ENCODE measurements at regions not wholly inside any gene's neighbourhood (a gene's known extent, or its start where the extent isn't known, plus 50 kb on each side); places are given as distances from the start of the nearest gene placed in this dataset.
"Not testable (repeated sequence)": the region's sequence is repeated elsewhere in the genome, so short reads cannot be mapped to it uniquely, and the experiment has no call there.

DNA sequence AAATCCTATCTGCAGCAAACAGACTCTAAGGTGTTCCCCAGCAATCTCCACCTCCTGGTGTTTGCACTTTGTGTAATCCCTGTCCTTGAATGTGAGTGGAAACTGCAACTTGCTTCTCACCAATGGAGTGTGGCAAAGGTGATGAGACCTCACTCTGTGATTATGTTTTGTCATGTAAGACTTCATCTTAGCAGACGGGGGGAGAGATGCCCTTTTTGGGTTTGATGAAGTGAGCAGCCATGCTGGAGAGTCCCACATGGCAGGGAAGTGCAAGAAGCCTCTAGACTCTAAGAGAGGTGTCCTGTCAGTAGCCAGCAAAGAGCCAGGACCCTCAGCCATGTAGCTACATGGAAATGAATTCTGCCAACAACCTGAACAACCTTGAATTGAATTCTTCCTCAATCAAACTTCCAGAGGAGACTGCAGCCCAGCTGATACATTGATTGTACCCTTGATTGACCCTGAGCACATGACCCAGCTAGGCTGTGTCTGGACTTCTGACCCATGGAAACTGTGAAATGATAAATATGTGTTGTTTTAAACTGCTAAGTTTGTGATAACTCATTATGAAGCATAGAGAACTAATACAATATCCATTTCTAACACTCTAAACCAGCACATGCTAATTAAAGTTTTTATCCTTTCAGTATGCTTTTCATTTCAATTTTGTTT is 71.4 kb upstream of the RASGRF1 start:
- Histone ChIP-seq H3K27ac (no peak overlapping the region), H3K4me3 (no peak overlapping the region)
- no peak for DNase-seq (ENCODE audit: low spot score)
- TF ChIP-seq, protein P1, sequence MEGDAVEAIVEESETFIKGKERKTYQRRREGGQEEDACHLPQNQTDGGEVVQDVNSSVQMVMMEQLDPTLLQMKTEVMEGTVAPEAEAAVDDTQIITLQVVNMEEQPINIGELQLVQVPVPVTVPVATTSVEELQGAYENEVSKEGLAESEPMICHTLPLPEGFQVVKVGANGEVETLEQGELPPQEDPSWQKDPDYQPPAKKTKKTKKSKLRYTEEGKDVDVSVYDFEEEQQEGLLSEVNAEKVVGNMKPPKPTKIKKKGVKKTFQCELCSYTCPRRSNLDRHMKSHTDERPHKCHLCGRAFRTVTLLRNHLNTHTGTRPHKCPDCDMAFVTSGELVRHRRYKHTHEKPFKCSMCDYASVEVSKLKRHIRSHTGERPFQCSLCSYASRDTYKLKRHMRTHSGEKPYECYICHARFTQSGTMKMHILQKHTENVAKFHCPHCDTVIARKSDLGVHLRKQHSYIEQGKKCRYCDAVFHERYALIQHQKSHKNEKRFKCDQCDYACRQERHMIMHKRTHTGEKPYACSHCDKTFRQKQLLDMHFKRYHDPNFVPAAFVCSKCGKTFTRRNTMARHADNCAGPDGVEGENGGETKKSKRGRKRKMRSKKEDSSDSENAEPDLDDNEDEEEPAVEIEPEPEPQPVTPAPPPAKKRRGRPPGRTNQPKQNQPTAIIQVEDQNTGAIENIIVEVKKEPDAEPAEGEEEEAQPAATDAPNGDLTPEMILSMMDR (IDR thresholded peaks at IDR 0.05): no peak

DNA sequence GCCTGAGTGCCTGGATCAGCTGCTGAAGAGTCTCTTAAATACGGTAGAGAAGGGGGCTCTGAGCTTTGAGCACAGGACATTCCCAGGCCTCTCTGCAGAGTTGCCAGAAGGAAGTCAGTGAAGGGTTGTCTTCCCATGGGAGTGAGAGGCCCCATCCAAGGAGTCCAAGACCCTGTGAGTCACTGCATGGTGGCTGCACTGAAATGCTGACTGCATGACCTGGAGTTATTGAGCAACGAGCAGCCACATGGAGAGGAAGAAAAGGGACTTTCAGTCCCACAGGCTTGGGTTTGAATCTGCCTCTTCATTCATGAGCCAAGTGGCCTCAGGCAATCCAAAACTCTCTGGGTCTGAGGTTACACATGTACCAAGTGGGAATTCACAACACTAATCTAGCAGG is 69.6 kb upstream of the RASGRF1 start:
- no peak for DNase-seq (ENCODE audit: low spot score)
- no peak overlapping the region for H3K4me3 ChIP-seq
- H3K27ac ChIP-seq: no peak overlapping the region
- TF ChIP-seq, protein P1 (IDR thresholded peaks at IDR 0.05): no peak

DNA sequence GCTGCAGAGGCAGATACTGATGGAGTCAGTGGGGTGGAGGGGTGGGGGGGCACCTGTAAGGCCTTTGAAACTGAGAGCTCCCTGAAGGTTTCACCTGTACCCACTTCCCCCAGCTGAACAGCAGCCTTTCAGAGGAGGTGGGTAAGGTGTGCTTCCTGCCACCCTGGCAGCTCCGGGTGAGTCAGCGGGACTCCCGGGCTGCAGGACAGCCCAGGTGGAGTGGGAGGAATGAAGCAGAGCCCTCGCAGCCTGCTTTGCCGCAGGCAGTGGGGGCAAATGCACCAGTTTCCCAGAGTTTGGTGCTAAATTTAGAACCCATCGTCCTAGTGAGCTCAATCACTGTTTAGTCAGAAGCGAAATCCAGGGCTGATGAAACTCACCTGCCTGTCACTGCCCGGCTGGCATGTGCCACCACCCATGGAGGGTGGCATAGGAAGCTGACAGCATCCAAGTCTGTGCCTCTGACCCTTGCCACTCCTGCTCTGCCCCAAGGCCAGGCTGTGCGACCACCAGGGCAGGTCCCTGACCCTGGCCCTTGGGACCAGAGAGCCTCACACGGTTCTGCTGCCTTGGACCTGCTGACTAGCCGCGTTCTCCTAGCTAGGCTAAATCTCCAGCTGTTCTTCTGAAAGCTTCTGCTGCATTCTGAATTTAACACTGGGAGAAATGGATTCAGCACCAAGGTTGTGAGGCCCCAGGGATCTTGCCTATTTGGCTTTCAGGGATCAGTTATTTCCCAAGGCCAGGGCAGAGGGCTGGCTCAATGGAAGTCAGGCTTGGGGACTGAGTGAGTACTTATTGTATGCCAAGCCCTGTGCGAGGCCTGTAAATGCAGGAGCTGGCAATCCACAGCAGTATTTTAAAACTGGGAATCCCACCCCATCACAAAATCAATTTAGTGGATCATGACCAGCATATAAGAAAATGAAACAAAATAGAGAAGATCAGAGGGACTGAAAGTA is 67.3 kb upstream of the RASGRF1 start:
- no peak for DNase-seq (ENCODE audit: low spot score)
- no peak overlapping the region for H3K4me3 ChIP-seq
- TF ChIP-seq, protein P1 (IDR thresholded peaks at IDR 0.05): no peak

DNA sequence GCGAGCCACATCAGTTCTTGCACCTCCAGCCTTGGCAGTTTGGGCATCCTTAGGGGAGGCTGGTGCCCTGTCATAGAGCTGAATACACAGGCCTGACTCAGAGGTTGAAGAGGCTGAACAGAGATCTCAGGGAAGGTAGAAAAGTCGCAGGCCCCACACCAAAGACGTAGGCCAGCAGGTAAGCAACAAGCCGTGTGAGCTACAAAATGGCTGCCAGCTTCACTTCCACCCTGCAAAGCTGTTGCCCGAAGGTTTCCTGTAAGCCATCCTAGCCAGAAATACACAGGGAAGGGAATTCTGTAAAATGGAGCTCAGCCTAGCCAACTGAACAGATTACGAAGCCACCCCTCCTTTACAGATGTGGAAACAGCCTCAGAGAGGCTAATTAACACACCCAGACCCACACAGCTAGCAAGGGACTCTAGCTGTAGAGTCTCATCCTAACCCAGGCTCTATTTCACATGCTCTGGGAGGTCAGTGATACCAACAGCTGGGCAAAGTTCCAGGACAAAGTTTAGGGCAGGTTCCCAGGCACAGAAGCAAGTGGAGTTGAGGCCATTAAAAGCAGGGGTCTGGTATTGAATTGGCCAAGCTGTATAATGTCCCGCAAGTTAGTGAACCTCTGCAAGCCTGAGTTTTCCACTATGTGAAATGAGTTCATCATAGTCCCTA is 66.3 kb upstream of the RASGRF1 start:
- no peak overlapping the region for H3K27ac ChIP-seq

More for the DNA sequence above, 67.3 kb upstream of the RASGRF1 start:
- no peak overlapping the region for H3K27ac ChIP-seq

DNA sequence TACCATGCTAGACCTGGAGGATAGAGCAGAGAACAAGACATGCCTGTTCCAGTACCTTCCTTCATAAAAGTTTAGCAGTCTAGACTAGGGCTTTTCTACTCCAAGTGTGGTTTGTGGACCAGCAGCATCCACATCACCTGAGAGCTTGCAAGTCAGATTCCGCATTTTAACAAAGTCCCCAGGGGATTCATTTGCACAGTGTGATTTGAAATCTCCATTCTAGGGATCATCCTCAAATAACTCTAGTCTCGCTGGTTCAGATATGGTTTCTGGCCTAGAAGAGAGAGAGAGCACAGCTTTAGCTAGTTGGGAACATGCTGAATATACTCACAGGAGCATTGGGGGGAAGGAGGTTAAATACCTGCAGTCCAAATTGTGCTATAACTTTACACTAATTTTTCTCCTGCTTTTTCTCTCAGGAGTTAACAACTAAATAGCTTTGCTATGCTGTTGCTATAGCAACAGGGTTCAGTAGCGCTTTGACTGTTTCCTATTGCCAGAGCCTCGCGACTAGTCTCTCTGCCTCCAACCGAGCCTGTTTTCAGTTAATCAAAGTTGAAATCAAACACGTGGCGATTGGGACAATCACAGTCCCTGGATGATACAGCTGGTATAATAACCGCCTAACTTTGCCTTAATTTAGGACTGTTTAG is 64.0 kb upstream of the RASGRF1 start:
- no peak overlapping the region for H3K27ac ChIP-seq
- TF ChIP-seq, protein P1 (IDR thresholded peaks at IDR 0.05): no peak
- no peak for DNase-seq (ENCODE audit: low spot score)
- H3K4me3 ChIP-seq: no peak overlapping the region

More for the DNA sequence above, 66.3 kb upstream of the RASGRF1 start:
- no peak overlapping the region for H3K4me3 ChIP-seq
- TF ChIP-seq, protein P1 (IDR thresholded peaks at IDR 0.05): no peak
- no peak for DNase-seq (ENCODE audit: low spot score)

DNA sequence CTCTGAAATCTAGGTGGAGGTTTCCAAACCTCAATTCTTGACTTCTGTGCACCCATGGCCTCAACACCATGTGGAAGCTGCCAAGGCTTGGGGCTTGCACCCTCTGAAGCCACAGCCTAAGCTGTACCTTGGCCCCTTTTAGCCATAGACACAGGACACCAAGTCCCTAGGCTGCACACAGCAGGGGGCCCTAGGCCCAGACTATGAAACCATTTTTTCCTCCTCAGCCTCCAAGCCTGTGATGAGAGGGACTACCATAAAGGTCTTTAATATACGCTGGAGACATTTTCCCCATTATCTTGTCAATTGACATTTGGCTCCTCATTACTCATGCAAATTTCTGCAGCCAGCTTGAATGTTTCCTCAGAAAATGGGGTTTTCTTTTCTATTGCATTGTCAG is 53.7 kb upstream of the RASGRF1 start:
- not testable (repeated sequence) for H3K27ac ChIP-seq; H3K4me3 ChIP-seq; DNase-seq (ENCODE audit: low spot score)

Measured in coronary artery (tissue), 2 donors.